ENCODE measurements at regions not wholly inside any gene's neighbourhood (a gene's known extent, or its start where the extent isn't known, plus 50 kb on each side); places are given as distances from the start of the nearest gene placed in this dataset.

DNA sequence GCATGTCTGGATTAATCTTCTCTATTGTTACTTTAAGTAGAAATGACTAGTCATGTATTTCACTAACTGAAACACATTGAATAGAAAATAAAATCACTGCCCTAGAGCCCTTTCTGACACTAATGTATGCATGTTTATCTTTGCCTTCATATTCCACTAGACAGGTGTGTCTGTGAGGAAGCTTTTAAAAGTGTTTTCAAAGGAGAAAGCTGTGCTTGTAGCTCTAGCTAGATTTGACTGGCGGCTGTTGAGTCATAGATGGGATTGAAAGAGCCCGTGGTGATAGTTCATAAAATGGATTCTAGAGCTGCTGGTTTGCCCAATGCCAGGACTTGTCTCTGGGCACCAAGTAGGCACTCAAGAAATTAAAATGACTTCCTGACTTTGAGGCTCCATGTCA lies 189.0 kb upstream of the PIRT start:
- TF ChIP-seq SP1 (IDR thresholded peaks at IDR 0.05) (no peak), FOXK2 (IDR thresholded peaks at IDR 0.05) (no peak), ZNF384 (IDR thresholded peaks at IDR 0.05) (no peak), BHLHE40 (IDR thresholded peaks at IDR 0.05; ENCODE audit: borderline replicate concordance) (no peak), FOXM1 (IDR thresholded peaks at IDR 0.05; ENCODE audit: borderline replicate concordance) (no peak), ELF4 (IDR thresholded peaks at IDR 0.05) (no peak), CTBP1 (IDR thresholded peaks at IDR 0.05; ENCODE audit: borderline replicate concordance) (no peak)
